ENCODE measurements at regions not wholly inside any gene's neighbourhood (a gene's known extent, or its start where the extent isn't known, plus 50 kb on each side); places are given as distances from the start of the nearest gene placed in this dataset.

DNA sequence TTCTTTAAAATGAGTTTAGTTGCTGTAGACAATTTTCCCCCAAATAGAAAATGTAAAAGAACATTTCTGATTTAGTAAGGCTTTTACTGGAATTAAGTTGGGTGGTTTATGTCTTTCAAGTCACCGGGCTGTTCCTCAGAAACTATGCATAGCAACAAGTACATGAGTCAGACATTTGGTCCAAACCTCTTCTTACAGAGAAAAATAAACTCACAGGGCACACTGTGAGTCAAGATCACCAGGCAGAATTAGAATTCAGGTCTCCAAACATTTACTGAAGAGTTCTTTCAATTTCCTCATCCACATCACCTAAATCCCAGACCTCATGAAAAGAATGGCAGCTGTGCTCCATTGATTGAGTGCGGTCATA, 476.1 kb upstream of the SOX5 start:
- Histone ChIP-seq H3K79me2 (ENCODE audit: low read length) (peaks cover 86% of the 10 kb centered on the region), H3K4me3 (ENCODE audit: low read length) (no peak overlapping the region), H3K9ac (ENCODE audit: low read length) (no peak overlapping the region), H3K27ac (ENCODE audit: low read length) (no peak overlapping the region), H3K27me3 (ENCODE audit: low read depth, low read length) (no peaks in the 10 kb centered on the region), H3K4me1 (ENCODE audit: low read length) (peaks cover 24% of the 10 kb centered on the region), H2AFZ (ENCODE audit: low read depth, low read length) (no peak overlapping the region), H3K36me3 (replicated peaks; ENCODE audit: low read depth, low read length) (peaks cover 18% of the 10 kb centered on the region), H3K4me2 (ENCODE audit: low read length) (peak overlapping the region; percentile 14), H4K20me1 (ENCODE audit: insufficient read depth, low read length) (0 out of 2 replicates have a peak, but pooled peaks cover 7% of the 10 kb centered on the region), H3K9me3 (ENCODE audit: insufficient read depth, low read length) (peaks cover 4% of the 10 kb centered on the region; the same call in 1 of the 2 replicates)
- no peak for TF ChIP-seq EZH2phosphoT487 (IDR thresholded peaks at IDR 0.05; ENCODE audit: low read depth)
- TF ChIP-seq, protein P1, sequence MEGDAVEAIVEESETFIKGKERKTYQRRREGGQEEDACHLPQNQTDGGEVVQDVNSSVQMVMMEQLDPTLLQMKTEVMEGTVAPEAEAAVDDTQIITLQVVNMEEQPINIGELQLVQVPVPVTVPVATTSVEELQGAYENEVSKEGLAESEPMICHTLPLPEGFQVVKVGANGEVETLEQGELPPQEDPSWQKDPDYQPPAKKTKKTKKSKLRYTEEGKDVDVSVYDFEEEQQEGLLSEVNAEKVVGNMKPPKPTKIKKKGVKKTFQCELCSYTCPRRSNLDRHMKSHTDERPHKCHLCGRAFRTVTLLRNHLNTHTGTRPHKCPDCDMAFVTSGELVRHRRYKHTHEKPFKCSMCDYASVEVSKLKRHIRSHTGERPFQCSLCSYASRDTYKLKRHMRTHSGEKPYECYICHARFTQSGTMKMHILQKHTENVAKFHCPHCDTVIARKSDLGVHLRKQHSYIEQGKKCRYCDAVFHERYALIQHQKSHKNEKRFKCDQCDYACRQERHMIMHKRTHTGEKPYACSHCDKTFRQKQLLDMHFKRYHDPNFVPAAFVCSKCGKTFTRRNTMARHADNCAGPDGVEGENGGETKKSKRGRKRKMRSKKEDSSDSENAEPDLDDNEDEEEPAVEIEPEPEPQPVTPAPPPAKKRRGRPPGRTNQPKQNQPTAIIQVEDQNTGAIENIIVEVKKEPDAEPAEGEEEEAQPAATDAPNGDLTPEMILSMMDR (IDR thresholded peaks at IDR 0.05; ENCODE audit: low read depth, low read length) = no peak

DNA sequence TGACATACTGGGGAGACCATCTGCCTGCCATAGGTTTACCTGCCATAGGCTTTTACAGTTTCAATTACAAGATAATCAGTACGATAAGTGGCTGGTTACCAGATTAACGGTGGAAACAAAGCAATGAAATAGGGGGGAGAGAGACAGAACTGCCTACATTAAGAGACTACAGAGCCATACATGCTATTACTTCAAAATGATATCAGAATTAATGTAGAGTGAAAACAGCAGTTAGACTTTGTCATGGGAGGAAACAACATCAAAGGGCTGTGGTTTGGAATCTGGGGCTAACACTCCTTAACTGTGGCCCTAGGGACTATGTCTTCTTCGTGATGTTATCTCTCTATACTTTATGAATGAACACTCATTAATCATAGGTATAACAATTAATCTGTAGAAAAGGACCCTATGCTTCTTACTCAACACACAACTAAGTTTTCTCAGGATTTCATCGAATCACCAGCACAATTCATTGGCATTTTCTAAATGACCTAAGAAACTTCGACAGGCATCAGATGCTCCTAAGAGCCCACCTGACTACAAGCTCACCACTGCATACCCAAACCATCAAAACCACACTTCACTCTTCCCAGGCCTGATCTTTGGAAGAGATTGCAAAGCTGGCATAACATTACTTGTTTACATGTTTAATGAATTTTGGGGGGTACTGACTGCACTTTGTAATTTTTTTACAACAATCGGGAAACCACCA, 475.6 kb upstream of the SOX5 start:
- H3K27ac ChIP-seq (ENCODE audit: low read length) = no peak overlapping the region
- TF ChIP-seq, protein P1 (IDR thresholded peaks at IDR 0.05; ENCODE audit: low read depth, low read length) = no peak
- TF ChIP-seq EZH2phosphoT487 (IDR thresholded peaks at IDR 0.05; ENCODE audit: low read depth) = no peak

DNA sequence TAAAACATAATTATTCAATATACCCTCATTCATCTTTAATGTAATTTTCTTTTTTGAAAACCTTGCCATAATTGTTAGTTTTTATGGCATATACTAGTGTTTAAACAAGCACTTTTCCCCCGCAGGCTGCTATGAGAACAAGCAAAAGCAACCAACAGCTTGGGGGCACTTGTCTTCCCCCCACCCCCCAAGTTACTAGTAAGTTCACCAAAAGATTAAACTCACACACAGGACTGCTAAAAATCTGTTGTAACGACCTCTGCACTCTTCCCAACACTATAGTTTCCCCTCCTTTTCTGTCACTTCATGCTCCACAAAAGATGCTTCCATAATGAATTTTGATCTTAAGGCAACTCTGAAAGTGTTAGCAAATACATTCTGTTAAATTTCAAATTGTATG, 474.9 kb upstream of the SOX5 start:
- H3K9ac ChIP-seq (ENCODE audit: low read length) = no peak overlapping the region
- H4K20me1 ChIP-seq (ENCODE audit: insufficient read depth, low read length) = 0 out of 2 replicates have a peak, but pooled peaks cover 7% of the 10 kb centered on the region
- H3K27me3 ChIP-seq (ENCODE audit: low read depth, low read length) = no peaks in the 10 kb centered on the region
- peaks cover 4% of the 10 kb centered on the region; the same call in 1 of the 2 replicates for H3K9me3 ChIP-seq (ENCODE audit: insufficient read depth, low read length)
- TF ChIP-seq, protein P1 (IDR thresholded peaks at IDR 0.05; ENCODE audit: low read depth, low read length) = no peak
- TF ChIP-seq EZH2phosphoT487 (IDR thresholded peaks at IDR 0.05; ENCODE audit: low read depth) = no peak
- no peak overlapping the region for H3K4me2 ChIP-seq (ENCODE audit: low read length)
- no peak overlapping the region for H3K4me3 ChIP-seq (ENCODE audit: low read length)
- H2AFZ ChIP-seq (ENCODE audit: low read depth, low read length) = no peak overlapping the region
- H3K4me1 ChIP-seq (ENCODE audit: low read length) = peaks cover 20% of the 10 kb centered on the region
- H3K27ac ChIP-seq (ENCODE audit: low read length) = no peak overlapping the region
- peaks cover 30% of the 10 kb centered on the region for H3K36me3 ChIP-seq (replicated peaks; ENCODE audit: low read depth, low read length)
- peaks cover 90% of the 10 kb centered on the region for H3K79me2 ChIP-seq (ENCODE audit: low read length)

More for the DNA sequence above, 475.6 kb upstream of the SOX5 start:
- H3K4me2 ChIP-seq (ENCODE audit: low read length) = peak overlapping the region; percentile 14
- H3K79me2 ChIP-seq (ENCODE audit: low read length) = peaks cover 88% of the 10 kb centered on the region
- 0 out of 2 replicates have a peak, but pooled peaks cover 7% of the 10 kb centered on the region for H4K20me1 ChIP-seq (ENCODE audit: insufficient read depth, low read length)
- H3K9me3 ChIP-seq (ENCODE audit: insufficient read depth, low read length) = peaks cover 4% of the 10 kb centered on the region; the same call in 1 of the 2 replicates
- H3K4me1 ChIP-seq (ENCODE audit: low read length) = peaks cover 23% of the 10 kb centered on the region
- H3K4me3 ChIP-seq (ENCODE audit: low read length) = no peak overlapping the region
- H2AFZ ChIP-seq (ENCODE audit: low read depth, low read length) = no peak overlapping the region
- no peaks in the 10 kb centered on the region for H3K27me3 ChIP-seq (ENCODE audit: low read depth, low read length)
- no peak overlapping the region for H3K9ac ChIP-seq (ENCODE audit: low read length)
- peaks cover 23% of the 10 kb centered on the region for H3K36me3 ChIP-seq (replicated peaks; ENCODE audit: low read depth, low read length)

DNA sequence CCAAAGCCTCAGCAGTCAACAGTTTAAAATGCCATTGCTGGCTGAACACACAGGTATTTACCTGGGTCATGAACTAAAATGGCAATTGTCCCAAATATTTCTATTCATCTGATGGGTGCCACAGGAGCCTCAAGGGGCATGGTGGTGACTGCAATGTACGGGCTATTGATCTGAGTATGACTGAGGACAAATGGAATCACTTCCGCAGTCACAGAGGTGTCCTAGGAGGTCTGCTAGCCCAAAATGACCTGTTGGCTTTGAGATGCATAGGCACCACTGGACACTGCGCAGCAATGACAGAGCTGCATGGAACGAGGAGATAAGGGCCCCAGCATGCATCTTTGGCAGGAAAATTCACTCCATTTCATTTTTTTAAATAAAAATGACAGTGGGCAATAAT, 474.1 kb upstream of the SOX5 start:
- TF ChIP-seq EZH2phosphoT487 (IDR thresholded peaks at IDR 0.05; ENCODE audit: low read depth) = no peak
- TF ChIP-seq, protein P1 (IDR thresholded peaks at IDR 0.05; ENCODE audit: low read depth, low read length) = no peak
- Histone ChIP-seq H3K9me3 (ENCODE audit: insufficient read depth, low read length) (peaks cover 4% of the 10 kb centered on the region; the same call in 1 of the 2 replicates), H4K20me1 (ENCODE audit: insufficient read depth, low read length) (0 out of 2 replicates have a peak, but pooled peaks cover 7% of the 10 kb centered on the region), H3K4me3 (ENCODE audit: low read length) (no peak overlapping the region), H2AFZ (ENCODE audit: low read depth, low read length) (no peak overlapping the region), H3K4me1 (ENCODE audit: low read length) (peaks cover 28% of the 10 kb centered on the region), H3K9ac (ENCODE audit: low read length) (no peak overlapping the region), H3K4me2 (ENCODE audit: low read length) (no peak overlapping the region), H3K79me2 (ENCODE audit: low read length) (peaks cover 94% of the 10 kb centered on the region), H3K27me3 (ENCODE audit: low read depth, low read length) (no peaks in the 10 kb centered on the region), H3K36me3 (replicated peaks; ENCODE audit: low read depth, low read length) (peaks cover 38% of the 10 kb centered on the region), H3K27ac (ENCODE audit: low read length) (no peak overlapping the region)

All from OCI-LY3 (cell line).